ENCODE measurements at regions not wholly inside any gene's neighbourhood (a gene's known extent, or its start where the extent isn't known, plus 50 kb on each side); places are given as distances from the start of the nearest gene placed in this dataset.

GRCh38 chr4:123072060-123072459 is 149.7 kb upstream of the NUDT6 start:
- Histone ChIP-seq H3K4me1 (ENCODE audit: control insufficient read depth, insufficient read depth, low read length) (no peaks in the 10 kb centered on the region), H3K9ac (ENCODE audit: low read length) (no peak overlapping the region), H3K4me3 (ENCODE audit: low read length) (no peak overlapping the region), H3K9me3 (ENCODE audit: control insufficient read depth, low read length) (no peaks in the 10 kb centered on the region), H3K27me3 (ENCODE audit: control insufficient read depth, insufficient read depth, low read length) (no peaks in the 10 kb centered on the region), H3K36me3 (ENCODE audit: control insufficient read depth, insufficient read depth, low read length) (no peaks in the 10 kb centered on the region)

GRCh38 chr4:123073650-123074049 is 151.3 kb upstream of the NUDT6 start:
- Histone ChIP-seq H3K27me3 (ENCODE audit: control insufficient read depth, insufficient read depth, low read length) (no peaks in the 10 kb centered on the region), H3K36me3 (ENCODE audit: control insufficient read depth, insufficient read depth, low read length) (no peaks in the 10 kb centered on the region), H3K9ac (ENCODE audit: low read length) (no peak overlapping the region), H3K9me3 (ENCODE audit: control insufficient read depth, low read length) (no peaks in the 10 kb centered on the region), H3K4me3 (ENCODE audit: low read length) (no peak overlapping the region), H3K4me1 (ENCODE audit: control insufficient read depth, insufficient read depth, low read length) (no peaks in the 10 kb centered on the region)

GRCh38 chr4:123077330-123077729 is 154.9 kb upstream of the NUDT6 start:
- no peak overlapping the region for H3K4me3 ChIP-seq (ENCODE audit: low read length)
- H3K36me3 ChIP-seq (ENCODE audit: control insufficient read depth, insufficient read depth, low read length), result no peaks in the 10 kb centered on the region
- H3K9me3 ChIP-seq (ENCODE audit: control insufficient read depth, low read length), result no peaks in the 10 kb centered on the region
- no peaks in the 10 kb centered on the region for H3K27me3 ChIP-seq (ENCODE audit: control insufficient read depth, insufficient read depth, low read length)
- H3K4me1 ChIP-seq (ENCODE audit: control insufficient read depth, insufficient read depth, low read length), result no peaks in the 10 kb centered on the region
- H3K9ac ChIP-seq (ENCODE audit: low read length), result no peak overlapping the region

GRCh38 chr4:123081971-123082370 is 159.6 kb upstream of the NUDT6 start:
- Histone ChIP-seq H3K4me1 (ENCODE audit: control insufficient read depth, insufficient read depth, low read length) (no peaks in the 10 kb centered on the region), H3K4me3 (ENCODE audit: low read length) (no peak overlapping the region), H3K9ac (ENCODE audit: low read length) (no peak overlapping the region), H3K9me3 (ENCODE audit: control insufficient read depth, low read length) (no peaks in the 10 kb centered on the region), H3K27me3 (ENCODE audit: control insufficient read depth, insufficient read depth, low read length) (no peaks in the 10 kb centered on the region), H3K36me3 (ENCODE audit: control insufficient read depth, insufficient read depth, low read length) (no peaks in the 10 kb centered on the region)

- Histone ChIP-seq H3K4me1 (ENCODE audit: control insufficient read depth, insufficient read depth, low read length) (no peaks in the 10 kb centered on the region), H3K9me3 (ENCODE audit: control insufficient read depth, low read length) (no peaks in the 10 kb centered on the region), H3K9ac (ENCODE audit: low read length) (no peak overlapping the region), H3K27me3 (ENCODE audit: control insufficient read depth, insufficient read depth, low read length) (no peaks in the 10 kb centered on the region), H3K36me3 (ENCODE audit: control insufficient read depth, insufficient read depth, low read length) (no peaks in the 10 kb centered on the region), H3K4me3 (ENCODE audit: low read length) (no peak overlapping the region)
Observed at GRCh38 chr4:123083646-123084045, 161.2 kb upstream of the NUDT6 start.

- H3K27me3 ChIP-seq (ENCODE audit: control insufficient read depth, insufficient read depth, low read length), result no peaks in the 10 kb centered on the region
- H3K9me3 ChIP-seq (ENCODE audit: control insufficient read depth, low read length), result no peaks in the 10 kb centered on the region
- no peaks in the 10 kb centered on the region for H3K4me1 ChIP-seq (ENCODE audit: control insufficient read depth, insufficient read depth, low read length)
- H3K36me3 ChIP-seq (ENCODE audit: control insufficient read depth, insufficient read depth, low read length), result no peaks in the 10 kb centered on the region
- no peak overlapping the region for H3K9ac ChIP-seq (ENCODE audit: low read length)
- no peak overlapping the region for H3K4me3 ChIP-seq (ENCODE audit: low read length)
Observed at GRCh38 chr4:123088501-123088900, 166.1 kb upstream of the NUDT6 start.

- no peaks in the 10 kb centered on the region for H3K4me1 ChIP-seq (ENCODE audit: control insufficient read depth, insufficient read depth, low read length)
- no peaks in the 10 kb centered on the region for H3K36me3 ChIP-seq (ENCODE audit: control insufficient read depth, insufficient read depth, low read length)
- H3K9me3 ChIP-seq (ENCODE audit: control insufficient read depth, low read length), result no peaks in the 10 kb centered on the region
- no peak overlapping the region for H3K4me3 ChIP-seq (ENCODE audit: low read length)
- H3K27me3 ChIP-seq (ENCODE audit: control insufficient read depth, insufficient read depth, low read length), result no peaks in the 10 kb centered on the region
- H3K9ac ChIP-seq (ENCODE audit: low read length), result no peak overlapping the region
Observed at GRCh38 chr4:123090886-123091285, 168.5 kb upstream of the NUDT6 start.

GRCh38 chr4:123092586-123092985 is 170.2 kb upstream of the NUDT6 start:
- Histone ChIP-seq H3K36me3 (ENCODE audit: control insufficient read depth, insufficient read depth, low read length) (no peaks in the 10 kb centered on the region), H3K27me3 (ENCODE audit: control insufficient read depth, insufficient read depth, low read length) (no peaks in the 10 kb centered on the region)

GRCh38 chr4:123093236-123093635 is 170.8 kb upstream of the NUDT6 start:
- Histone ChIP-seq H3K4me1 (ENCODE audit: control insufficient read depth, insufficient read depth, low read length) (no peaks in the 10 kb centered on the region), H3K36me3 (ENCODE audit: control insufficient read depth, insufficient read depth, low read length) (no peaks in the 10 kb centered on the region), H3K9ac (ENCODE audit: low read length) (no peak overlapping the region), H3K9me3 (ENCODE audit: control insufficient read depth, low read length) (no peaks in the 10 kb centered on the region), H3K27me3 (ENCODE audit: control insufficient read depth, insufficient read depth, low read length) (no peaks in the 10 kb centered on the region), H3K4me3 (ENCODE audit: low read length) (no peak overlapping the region)

More at GRCh38 chr4:123092586-123092985, 170.2 kb upstream of the NUDT6 start:
- Histone ChIP-seq H3K4me1 (ENCODE audit: control insufficient read depth, insufficient read depth, low read length) (no peaks in the 10 kb centered on the region), H3K9ac (ENCODE audit: low read length) (no peak overlapping the region), H3K4me3 (ENCODE audit: low read length) (no peak overlapping the region), H3K9me3 (ENCODE audit: control insufficient read depth, low read length) (no peaks in the 10 kb centered on the region)

- H3K9ac ChIP-seq (ENCODE audit: low read length), result no peak overlapping the region
- no peak overlapping the region for H3K4me3 ChIP-seq (ENCODE audit: low read length)
- no peaks in the 10 kb centered on the region for H3K4me1 ChIP-seq (ENCODE audit: control insufficient read depth, insufficient read depth, low read length)
- H3K9me3 ChIP-seq (ENCODE audit: control insufficient read depth, low read length), result no peaks in the 10 kb centered on the region
- no peaks in the 10 kb centered on the region for H3K36me3 ChIP-seq (ENCODE audit: control insufficient read depth, insufficient read depth, low read length)
- no peaks in the 10 kb centered on the region for H3K27me3 ChIP-seq (ENCODE audit: control insufficient read depth, insufficient read depth, low read length)
Observed at GRCh38 chr4:123096038-123096437, 173.6 kb upstream of the NUDT6 start.

GRCh38 chr4:123102897-123103471 is 180.6 kb upstream of the NUDT6 start:
- no peaks in the 10 kb centered on the region for H3K4me1 ChIP-seq (ENCODE audit: control insufficient read depth, insufficient read depth, low read length)
- no peak overlapping the region for H3K9ac ChIP-seq (ENCODE audit: low read length)
- no peak overlapping the region for H3K4me3 ChIP-seq (ENCODE audit: low read length)
- H3K27me3 ChIP-seq (ENCODE audit: control insufficient read depth, insufficient read depth, low read length), result no peaks in the 10 kb centered on the region
- H3K36me3 ChIP-seq (ENCODE audit: control insufficient read depth, insufficient read depth, low read length), result no peaks in the 10 kb centered on the region
- H3K9me3 ChIP-seq (ENCODE audit: control insufficient read depth, low read length), result no peaks in the 10 kb centered on the region

- Histone ChIP-seq H3K36me3 (ENCODE audit: control insufficient read depth, insufficient read depth, low read length) (no peaks in the 10 kb centered on the region), H3K9me3 (ENCODE audit: control insufficient read depth, low read length) (no peaks in the 10 kb centered on the region), H3K4me3 (ENCODE audit: low read length) (no peak overlapping the region), H3K4me1 (ENCODE audit: control insufficient read depth, insufficient read depth, low read length) (no peaks in the 10 kb centered on the region), H3K27me3 (ENCODE audit: control insufficient read depth, insufficient read depth, low read length) (no peaks in the 10 kb centered on the region), H3K9ac (ENCODE audit: low read length) (no peak overlapping the region)
Observed at GRCh38 chr4:123104310-123105025, 182.1 kb upstream of the NUDT6 start.

Data from mucosa of stomach (tissue), 1 donor.